Ishikawa (cell line): ENCODE measurements at regions not wholly inside any gene's neighbourhood (a gene's known extent, or its start where the extent isn't known, plus 50 kb on each side); places are given as distances from the start of the nearest gene placed in this dataset.

Experiments
- CEBPB ChIP-seq: IDR thresholded peaks from 2 replicates; pipeline ENCODE4 v1.6.1; 2012
- CREB1 ChIP-seq: IDR thresholded peaks from 2 replicates; pipeline ENCODE4 v1.6.1; 2012; ENCODE audit warnings: low read depth
- EGR1 ChIP-seq: IDR thresholded peaks from 2 replicates; pipeline ENCODE4 v1.6.1; 2012
- EP300 ChIP-seq: IDR thresholded peaks from 2 replicates; pipeline ENCODE4 v1.6.1; 2012; ENCODE audit warnings: borderline replicate concordance
- FOXM1 ChIP-seq: IDR thresholded peaks from 2 replicates; pipeline ENCODE4 v1.6.1; 2012; ENCODE audit warnings: low read depth, borderline replicate concordance
- NFIC ChIP-seq: IDR thresholded peaks from 2 replicates; pipeline ENCODE4 v1.6.1; 2012
- RAD21 ChIP-seq: IDR thresholded peaks from 2 replicates; pipeline ENCODE4 v1.6.1; 2012; ENCODE audit warnings: low read depth
- TAF1 ChIP-seq: IDR thresholded peaks from 2 replicates; pipeline ENCODE4 v1.6.1; 2012; ENCODE audit warnings: low read depth, mild to moderate bottlenecking
- TCF12 ChIP-seq: IDR thresholded peaks from 2 replicates; pipeline ENCODE4 v1.6.1; 2012; ENCODE audit warnings: low read depth
- TEAD4 ChIP-seq: IDR thresholded peaks from 2 replicates; pipeline ENCODE4 v1.6.1; 2012
- YY1 ChIP-seq: IDR thresholded peaks from 2 replicates; pipeline ENCODE4 v1.6.1; 2012; ENCODE audit warnings: low read depth
- ZBTB7A ChIP-seq: IDR thresholded peaks from 2 replicates; pipeline ENCODE4 v1.6.1; 2012; ENCODE audit warnings: low read depth
- TF ChIP-seq, protein P1 (sequence below): IDR thresholded peaks from 2 replicates; pipeline ENCODE4 v1.6.1; 2012
- TF ChIP-seq, protein P2 (sequence below): IDR thresholded peaks from 2 replicates; pipeline ENCODE4 v1.6.1; 2012
- TF ChIP-seq, protein P3 (sequence below): IDR thresholded peaks from 2 replicates; pipeline ENCODE4 v1.6.1; 2012; ENCODE audit warnings: low read depth, mild to moderate bottlenecking

DNA sequence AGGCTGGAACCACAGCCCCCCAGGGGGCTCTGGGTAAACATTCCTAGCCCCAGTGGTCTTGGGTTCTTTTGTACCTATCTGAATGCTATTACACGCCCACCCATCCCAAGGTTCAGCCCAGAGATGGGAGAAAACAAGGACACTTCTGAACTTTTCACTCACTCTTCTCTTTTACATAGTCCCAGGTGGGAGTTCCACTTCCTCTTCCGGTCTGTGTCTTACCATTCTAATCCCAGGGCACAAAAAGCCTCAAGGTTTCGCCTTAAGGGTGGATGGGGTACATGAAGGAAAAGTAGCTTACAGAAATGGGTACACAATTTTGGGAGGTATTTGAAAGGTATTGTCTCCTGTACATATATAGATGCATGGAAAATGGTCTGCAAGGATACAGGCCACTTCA is 79.0 kb downstream of the TMEM30B start:
- no peak for TF ChIP-seq TAF1

DNA sequence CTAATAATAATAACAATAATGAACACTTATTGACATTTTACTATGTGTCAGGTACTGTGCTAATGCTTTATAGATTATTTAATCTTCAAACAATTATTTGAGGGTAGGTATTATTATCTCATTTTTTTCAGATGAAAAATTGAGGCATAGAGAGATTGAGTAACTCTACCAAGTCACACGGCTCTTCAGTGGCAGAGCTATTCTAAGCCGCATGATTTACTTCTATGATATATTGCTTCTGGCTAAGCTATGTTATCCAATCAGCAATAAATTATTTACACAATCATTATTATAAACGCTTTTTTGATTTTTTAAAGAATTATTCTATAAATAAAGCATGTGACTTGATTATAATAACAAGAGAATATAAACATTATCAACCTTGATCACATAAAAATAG is 80.0 kb downstream of the TMEM30B start:
- no peak for TF ChIP-seq FOXM1
- TF ChIP-seq TCF12: no peak
- TF ChIP-seq YY1: no peak
- no peak for TF ChIP-seq CREB1
- no peak for TF ChIP-seq TAF1
- no peak for TF ChIP-seq EP300
- TF ChIP-seq, protein P1, sequence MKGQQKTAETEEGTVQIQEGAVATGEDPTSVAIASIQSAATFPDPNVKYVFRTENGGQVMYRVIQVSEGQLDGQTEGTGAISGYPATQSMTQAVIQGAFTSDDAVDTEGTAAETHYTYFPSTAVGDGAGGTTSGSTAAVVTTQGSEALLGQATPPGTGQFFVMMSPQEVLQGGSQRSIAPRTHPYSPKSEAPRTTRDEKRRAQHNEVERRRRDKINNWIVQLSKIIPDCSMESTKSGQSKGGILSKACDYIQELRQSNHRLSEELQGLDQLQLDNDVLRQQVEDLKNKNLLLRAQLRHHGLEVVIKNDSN: no peak
- TF ChIP-seq EGR1: no peak
- TF ChIP-seq, protein P2, sequence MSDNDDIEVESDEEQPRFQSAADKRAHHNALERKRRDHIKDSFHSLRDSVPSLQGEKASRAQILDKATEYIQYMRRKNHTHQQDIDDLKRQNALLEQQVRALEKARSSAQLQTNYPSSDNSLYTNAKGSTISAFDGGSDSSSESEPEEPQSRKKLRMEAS: no peak
- TF ChIP-seq, protein P3, sequence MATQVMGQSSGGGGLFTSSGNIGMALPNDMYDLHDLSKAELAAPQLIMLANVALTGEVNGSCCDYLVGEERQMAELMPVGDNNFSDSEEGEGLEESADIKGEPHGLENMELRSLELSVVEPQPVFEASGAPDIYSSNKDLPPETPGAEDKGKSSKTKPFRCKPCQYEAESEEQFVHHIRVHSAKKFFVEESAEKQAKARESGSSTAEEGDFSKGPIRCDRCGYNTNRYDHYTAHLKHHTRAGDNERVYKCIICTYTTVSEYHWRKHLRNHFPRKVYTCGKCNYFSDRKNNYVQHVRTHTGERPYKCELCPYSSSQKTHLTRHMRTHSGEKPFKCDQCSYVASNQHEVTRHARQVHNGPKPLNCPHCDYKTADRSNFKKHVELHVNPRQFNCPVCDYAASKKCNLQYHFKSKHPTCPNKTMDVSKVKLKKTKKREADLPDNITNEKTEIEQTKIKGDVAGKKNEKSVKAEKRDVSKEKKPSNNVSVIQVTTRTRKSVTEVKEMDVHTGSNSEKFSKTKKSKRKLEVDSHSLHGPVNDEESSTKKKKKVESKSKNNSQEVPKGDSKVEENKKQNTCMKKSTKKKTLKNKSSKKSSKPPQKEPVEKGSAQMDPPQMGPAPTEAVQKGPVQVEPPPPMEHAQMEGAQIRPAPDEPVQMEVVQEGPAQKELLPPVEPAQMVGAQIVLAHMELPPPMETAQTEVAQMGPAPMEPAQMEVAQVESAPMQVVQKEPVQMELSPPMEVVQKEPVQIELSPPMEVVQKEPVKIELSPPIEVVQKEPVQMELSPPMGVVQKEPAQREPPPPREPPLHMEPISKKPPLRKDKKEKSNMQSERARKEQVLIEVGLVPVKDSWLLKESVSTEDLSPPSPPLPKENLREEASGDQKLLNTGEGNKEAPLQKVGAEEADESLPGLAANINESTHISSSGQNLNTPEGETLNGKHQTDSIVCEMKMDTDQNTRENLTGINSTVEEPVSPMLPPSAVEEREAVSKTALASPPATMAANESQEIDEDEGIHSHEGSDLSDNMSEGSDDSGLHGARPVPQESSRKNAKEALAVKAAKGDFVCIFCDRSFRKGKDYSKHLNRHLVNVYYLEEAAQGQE: no peak
- no peak for TF ChIP-seq ZBTB7A

DNA sequence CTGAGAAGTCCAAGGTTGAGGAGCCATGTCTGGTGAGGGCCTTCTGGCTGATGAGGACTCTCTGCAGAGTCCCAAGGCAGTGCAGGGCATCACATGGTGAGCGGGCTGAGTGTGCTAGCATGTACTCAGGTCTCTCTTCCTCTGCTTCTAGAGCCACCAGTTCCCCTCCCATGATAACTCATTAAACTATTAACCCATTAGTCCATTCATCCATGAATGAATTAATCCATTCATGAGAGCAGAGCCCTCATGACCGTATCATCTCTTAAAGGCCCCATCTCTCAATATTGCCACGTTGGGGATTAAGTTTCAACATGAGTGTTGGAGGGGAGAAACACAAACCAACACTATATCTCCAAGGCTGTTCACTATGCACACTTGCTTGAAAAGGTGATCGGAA is 83.7 kb downstream of the TMEM30B start:
- TF ChIP-seq TAF1 (no peak), YY1 (no peak), EGR1 (no peak), TEAD4 (no peak), CEBPB (no peak), NFIC (no peak), EP300 (no peak), ZBTB7A (no peak), CREB1 (no peak), FOXM1 (no peak), TCF12 (no peak), RAD21 (no peak)
- TF ChIP-seq, protein P3: no peak
- TF ChIP-seq, protein P1: no peak
- TF ChIP-seq, protein P2: no peak

DNA sequence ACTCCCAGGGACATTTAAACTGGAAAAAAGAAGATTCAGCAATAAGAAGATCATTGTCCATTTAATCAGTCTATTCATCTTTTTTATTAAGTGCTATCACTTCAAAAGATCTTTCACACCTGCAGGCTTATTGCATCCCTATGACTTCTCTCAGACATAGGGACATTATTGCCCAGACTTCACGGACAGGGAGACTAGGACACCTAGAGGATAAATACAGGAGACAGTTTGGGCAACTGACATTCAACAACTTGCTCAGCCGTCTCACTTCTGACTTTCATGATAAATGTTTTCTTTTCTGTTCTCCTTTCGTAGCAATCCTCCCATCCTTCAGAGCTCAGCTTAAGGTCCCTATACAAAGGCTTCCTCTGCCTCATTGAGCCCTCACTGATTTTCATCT is 84.3 kb downstream of the TMEM30B start:
- TF ChIP-seq RAD21: peak; percentile 47; the same call in 1 of the 2 replicates
- TF ChIP-seq, protein P2: no peak

DNA sequence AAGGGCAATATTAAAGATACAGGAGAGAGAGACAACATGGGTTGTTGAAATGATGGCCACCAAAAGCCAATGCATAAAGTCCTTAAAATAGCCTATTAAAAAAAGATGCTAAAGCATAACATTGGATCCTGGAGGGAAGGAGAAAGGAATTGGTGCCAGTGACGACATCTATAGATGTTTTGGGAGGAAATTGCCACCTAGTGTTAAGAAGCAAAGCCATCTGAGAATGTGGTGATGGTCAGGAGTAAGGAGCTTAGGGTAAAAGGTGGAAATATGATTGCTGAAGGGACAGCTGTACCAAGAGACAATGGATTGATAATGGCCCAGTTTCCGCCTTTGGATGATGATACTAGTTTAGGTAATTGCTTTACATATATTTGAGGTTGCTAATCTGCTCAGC is 85.1 kb downstream of the TMEM30B start:
- 0 out of 2 replicates have a peak, but pooled peaks have one; percentile 5 for TF ChIP-seq RAD21
- no peak for TF ChIP-seq TAF1
- TF ChIP-seq, protein P3: no peak

DNA sequence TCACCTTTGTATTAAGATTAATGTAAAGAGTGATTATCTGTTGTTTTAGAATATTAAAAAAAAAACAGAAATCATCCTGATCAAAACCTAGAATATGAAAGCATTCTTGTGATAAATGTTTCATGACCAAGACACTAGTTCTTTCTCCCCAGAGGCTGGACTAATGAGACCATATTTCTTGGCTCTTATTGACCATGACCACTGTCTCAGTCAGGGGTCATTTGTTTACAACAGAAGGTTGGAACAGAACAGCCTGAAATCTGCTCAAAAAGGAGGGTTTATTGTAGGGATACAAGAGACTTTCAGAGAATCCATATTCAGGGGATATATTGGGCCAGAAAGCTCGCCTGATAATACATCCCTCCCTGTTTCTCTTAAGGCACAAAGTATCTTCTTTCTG is 87.7 kb downstream of the TMEM30B start:
- TF ChIP-seq RAD21: no peak
- TF ChIP-seq TAF1: no peak
- no peak for TF ChIP-seq TEAD4
- TF ChIP-seq NFIC: no peak
- no peak for TF ChIP-seq FOXM1
- no peak for TF ChIP-seq YY1
- TF ChIP-seq EGR1: no peak
- TF ChIP-seq ZBTB7A: no peak
- TF ChIP-seq, protein P3: no peak
- TF ChIP-seq, protein P1: no peak
